GM12878 (cell line): ENCODE measurements at regions not wholly inside any gene's neighbourhood (a gene's known extent, or its start where the extent isn't known, plus 50 kb on each side); places are given as distances from the start of the nearest gene placed in this dataset.

Source experiments
- ATAC-seq: fragments of 200-7000 bp; cut with Tn5 transposase; 3 replicates; pipeline ENCODE4 v1.9.1; 2020; ENCODE audit warnings: mild to moderate bottlenecking, moderate library complexity
- BruUV-seq: library from RNA; stranded (reverse); fragments of 400-500 nt; replicated peaks from 2 replicates; lab custom pipeline; 2021; lab: Mats Ljungman, UMichigan
- CTCF ChIA-PET: fragments of 300-600 bp; sonication (Branson Sonifier 250); formaldehyde crosslinking; extraction: SDS; loops from one replicate; lab custom pipeline; 2021; ENCODE audit warnings: inconsistent platforms; lab: Yijun Ruan, JAX
- POLR2A ChIA-PET: fragments of 350-600 bp; formaldehyde crosslinking; extraction: SDS; loops from one replicate; lab custom pipeline; 2021; ENCODE audit warnings: inconsistent platforms; lab: Charles Lee
- RAD21 ChIA-PET: fragments of 300-600 bp; sonication (Branson Sonifier 250); formaldehyde crosslinking; loops from one replicate; lab custom pipeline; 2023; ENCODE audit warnings: antibody characterized with exemption; ENCODE audit not compliant: unreplicated experiment; lab: Charles Lee
- SMC1A ChIA-PET: fragments of 300-600 bp; sonication (Branson Sonifier 250); formaldehyde crosslinking; loops from one replicate; lab custom pipeline; 2023; ENCODE audit not compliant: unreplicated experiment, uncharacterized antibody; lab: Charles Lee
- DNase-seq: peaks from one replicate; pipeline ENCODE4 v3.0.0-alpha.2; 2011; ENCODE audit warnings: low read depth, low spot score
- FAIRE-seq: peaks from 3 replicates; lab custom pipeline; 2011; peaks lifted over from hg19 to GRCh38; lab: Jason Lieb, UNC
- H2AFZ ChIP-seq: 2 replicates; pipeline ENCODE4 v1.6.0; 2011; ENCODE audit warnings: low read depth, low read length, control low read depth; ENCODE audit not compliant: control insufficient read depth
- H3K27ac ChIP-seq: 2 replicates; pipeline ENCODE4 v1.5.1; 2011; ENCODE audit warnings: control low read depth; ENCODE audit not compliant: control insufficient read depth, insufficient read depth
- H3K27me3 ChIP-seq, 2 experiments: replicated peaks in 1 of 2; 2 replicates each; pipeline versions ENCODE4 v1.6.0 to v1.6.1; 2011; ENCODE audit warnings: low read length in 1 of 2; ENCODE audit not compliant: control insufficient read depth in 2 of 2, insufficient read depth in 2 of 2
- H3K36me3 ChIP-seq, 2 experiments: 2 replicates each; pipeline ENCODE4 v1.5.1; 2011; ENCODE audit warnings: low read length in 1 of 2; ENCODE audit not compliant: control insufficient read depth in 2 of 2, insufficient read depth in 2 of 2
- H3K4me1 ChIP-seq: 2 replicates; pipeline ENCODE4 v1.6.1; 2011; ENCODE audit warnings: mild to moderate bottlenecking, low read length, moderate library complexity, mixed read lengths; ENCODE audit not compliant: control insufficient read depth, insufficient read depth
- H3K4me2 ChIP-seq: 2 replicates; pipeline ENCODE4 v1.6.0; 2011; ENCODE audit warnings: control low read depth; ENCODE audit not compliant: control insufficient read depth, insufficient read depth
- H3K4me3 ChIP-seq: fragments of 200-600 bp; sonication (generic); 2 replicates; pipeline ENCODE4 v1.5.1; 2016
- H3K79me2 ChIP-seq: 2 replicates; pipeline ENCODE4 v1.6.0; 2011; ENCODE audit warnings: low read length; ENCODE audit not compliant: control insufficient read depth, insufficient read depth
- H3K9ac ChIP-seq: 2 replicates; pipeline ENCODE4 v1.8.0; 2011; ENCODE audit warnings: low read length, control low read depth, mixed read lengths; ENCODE audit not compliant: control insufficient read depth, insufficient read depth
- H3K9me3 ChIP-seq: replicated peaks from 3 replicates; pipeline ENCODE4 v1.5.1; 2011; ENCODE audit warnings: mild to moderate bottlenecking, low read length; ENCODE audit not compliant: control insufficient read depth, insufficient read depth
- H4K20me1 ChIP-seq: 2 replicates; pipeline ENCODE4 v1.6.0; 2011; ENCODE audit not compliant: control insufficient read depth, insufficient read depth
- CBX5 ChIP-seq: sonication (generic); IDR thresholded peaks from 2 replicates; pipeline ENCODE4 v1.6.1; 2016; ENCODE audit warnings: low read depth, moderate library complexity, mild to moderate bottlenecking, inconsistent platforms
- CREM ChIP-seq: IDR thresholded peaks from 2 replicates; pipeline ENCODE4 v1.6.1; 2014; ENCODE audit warnings: antibody characterized with exemption, low read depth
- EP300 ChIP-seq, 2 experiments: fragments of 150-350 bp in 1 of 2; IDR thresholded peaks; 2 replicates each; pipeline ENCODE4 v1.6.1; 2011 to 2012; ENCODE audit warnings: low read depth in 2 of 2, low read length in 2 of 2, borderline replicate concordance in 1 of 2, improper control_type of control experiment in 1 of 2, inconsistent platforms in 1 of 2; ENCODE audit not compliant: control insufficient read depth in 1 of 2
- HCFC1 ChIP-seq: fragments of 150-350 bp; IDR thresholded peaks from 2 replicates; pipeline ENCODE4 v1.6.1; 2014; ENCODE audit warnings: low read length
- MTA3 ChIP-seq: IDR thresholded peaks from 2 replicates; pipeline ENCODE4 v1.6.1; 2012; ENCODE audit warnings: low read length, inconsistent platforms, borderline replicate concordance
- POU2F2 ChIP-seq: IDR thresholded peaks from 3 replicates; pipeline ENCODE4 v1.6.1; 2011; ENCODE audit warnings: low read depth, mild to moderate bottlenecking, low read length, borderline replicate concordance
- RBBP5 ChIP-seq: fragments of 200-600 bp; sonication (generic); conservative IDR thresholded peaks from 2 replicates; pipeline ENCODE4 v1.6.1; 2016
- RUNX3 ChIP-seq: IDR thresholded peaks from 2 replicates; pipeline ENCODE4 v1.6.1; 2012; ENCODE audit warnings: low read length, inconsistent platforms
- SUZ12 ChIP-seq: fragments of 200-600 bp; sonication (generic); IDR thresholded peaks from one replicate; pipeline ENCODE4 v1.6.1; 2018; ENCODE audit warnings: antibody characterized with exemption, mild to moderate bottlenecking; ENCODE audit not compliant: unreplicated experiment
- ZBTB33 ChIP-seq: fragments of 450-650 bp; IDR thresholded peaks from 2 replicates; pipeline ENCODE4 v1.6.1; 2017; ENCODE audit warnings: mild to moderate bottlenecking
- WGBS: methylation state at CpG from one replicate; pipeline ENCODE4 v1.1.6; 2016; ENCODE audit warnings: low lambda C conversion rate; ENCODE audit not compliant: insufficient replicate concordance, insufficient coverage; ENCODE audit errors: missing lambda C conversion rate; 5-methylcytosine and 5-hydroxymethylcytosine counted together
- in situ Hi-C: fragments of 300-500 bp; cut with MboI; formaldehyde crosslinking; loops from 9 replicates; pipeline ENCODE4 v1.14.3; 2018; ENCODE audit warnings: mixed read lengths
- intact Hi-C: fragments of 100-400 bp; cut with micrococcal nuclease; formaldehyde crosslinking; loops from one replicate; pipeline ENCODE4 v1.14.2; 2022; ENCODE audit not compliant: unreplicated experiment
- TF ChIP-seq, protein P1 (sequence below): fragments of 150-350 bp; IDR thresholded peaks from 2 replicates; pipeline ENCODE4 v1.6.1; 2016; ENCODE audit warnings: low read depth, low read length

DNA sequence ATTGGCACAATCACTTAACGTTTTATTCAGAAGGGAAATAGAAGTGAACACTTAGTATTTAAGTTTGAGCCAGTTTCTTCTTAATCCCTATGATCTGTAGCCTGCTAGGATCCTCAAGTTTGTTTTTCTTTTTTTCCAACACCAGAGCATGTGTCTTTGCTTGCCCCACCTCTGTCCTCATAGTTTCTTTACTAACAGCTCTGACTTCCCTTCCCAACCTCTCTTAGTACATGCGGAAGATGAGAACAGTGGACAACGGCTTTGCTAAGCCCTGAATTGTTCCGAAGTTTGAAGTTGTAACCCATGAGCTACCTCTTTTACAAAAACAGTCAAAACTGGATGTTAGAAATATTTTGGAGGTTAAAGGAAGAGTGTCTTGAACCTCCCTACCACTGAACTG, 61.7 kb upstream of the TAF11L2 start:
- intact Hi-C loops (no loop called here), in situ Hi-C loops (no loop called here)
- whole genome bisulfite sequencing, result 6% methylated on average over 4 of the region's 4 CpGs
- POLR2A ChIA-PET, result no interaction called here
- H3K4me3 ChIP-seq, result peak overlapping the region; percentile 20; the same call in 1 of the 2 replicates
- no peaks in the 10 kb centered on the region; the same call in 2 of the 3 replicates for H3K9me3 ChIP-seq
- ATAC-seq (peak; percentile 56), DNase-seq (no peak), FAIRE-seq (no peak)
- BruUV-seq, result no TSS peak
- TF ChIP-seq HCFC1 (no peak), SUZ12 (no peak), RBBP5 (no peak), CBX5 (0 out of 2 replicates have a peak, but pooled peaks have one; percentile 19), POU2F2 (no peak), MTA3 (0 out of 2 replicates have a peak, but pooled peaks have one; percentile 35), EP300 (IDR thresholded peaks at IDR 0.05; ENCODE audit: borderline replicate concordance in 1 of 2, control insufficient read depth in 1 of 2, low read depth in 2 of 2, low read length in 2 of 2) (no peak), CREM (no peak), ZBTB33 (no peak), RUNX3 (no peak)
- TF ChIP-seq, protein P1, sequence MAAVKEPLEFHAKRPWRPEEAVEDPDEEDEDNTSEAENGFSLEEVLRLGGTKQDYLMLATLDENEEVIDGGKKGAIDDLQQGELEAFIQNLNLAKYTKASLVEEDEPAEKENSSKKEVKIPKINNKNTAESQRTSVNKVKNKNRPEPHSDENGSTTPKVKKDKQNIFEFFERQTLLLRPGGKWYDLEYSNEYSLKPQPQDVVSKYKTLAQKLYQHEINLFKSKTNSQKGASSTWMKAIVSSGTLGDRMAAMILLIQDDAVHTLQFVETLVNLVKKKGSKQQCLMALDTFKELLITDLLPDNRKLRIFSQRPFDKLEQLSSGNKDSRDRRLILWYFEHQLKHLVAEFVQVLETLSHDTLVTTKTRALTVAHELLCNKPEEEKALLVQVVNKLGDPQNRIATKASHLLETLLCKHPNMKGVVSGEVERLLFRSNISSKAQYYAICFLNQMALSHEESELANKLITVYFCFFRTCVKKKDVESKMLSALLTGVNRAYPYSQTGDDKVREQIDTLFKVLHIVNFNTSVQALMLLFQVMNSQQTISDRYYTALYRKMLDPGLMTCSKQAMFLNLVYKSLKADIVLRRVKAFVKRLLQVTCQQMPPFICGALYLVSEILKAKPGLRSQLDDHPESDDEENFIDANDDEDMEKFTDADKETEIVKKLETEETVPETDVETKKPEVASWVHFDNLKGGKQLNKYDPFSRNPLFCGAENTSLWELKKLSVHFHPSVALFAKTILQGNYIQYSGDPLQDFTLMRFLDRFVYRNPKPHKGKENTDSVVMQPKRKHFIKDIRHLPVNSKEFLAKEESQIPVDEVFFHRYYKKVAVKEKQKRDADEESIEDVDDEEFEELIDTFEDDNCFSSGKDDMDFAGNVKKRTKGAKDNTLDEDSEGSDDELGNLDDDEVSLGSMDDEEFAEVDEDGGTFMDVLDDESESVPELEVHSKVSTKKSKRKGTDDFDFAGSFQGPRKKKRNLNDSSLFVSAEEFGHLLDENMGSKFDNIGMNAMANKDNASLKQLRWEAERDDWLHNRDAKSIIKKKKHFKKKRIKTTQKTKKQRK, result no peak
- H3K27ac ChIP-seq, result peak overlapping the region; percentile 33; the same call in 1 of the 2 replicates
- peak overlapping the region; percentile 79 for H2AFZ ChIP-seq
- peak overlapping the region; percentile 66 for H3K4me2 ChIP-seq
- H4K20me1 ChIP-seq, result no peaks in the 10 kb centered on the region
- no peaks in the 10 kb centered on the region for H3K27me3 ChIP-seq
- CTCF ChIA-PET, result no interaction called here
- H3K4me1 ChIP-seq, result peaks cover 13% of the 10 kb centered on the region
- H3K36me3 ChIP-seq, result no peaks in the 10 kb centered on the region
- RAD21 ChIA-PET, result no interaction called here
- H3K79me2 ChIP-seq, result no peaks in the 10 kb centered on the region
- SMC1A ChIA-PET, result interaction anchor here (1.2 to 1.5 kb wide), 2 partner anchors 9 to 220 kb away, joined by 3 to 5 read pairs; no protein-coding TSS in a partner anchor
- no peak overlapping the region for H3K9ac ChIP-seq
